IPS-NIHi11 (cell line): ENCODE measurements at regions not wholly inside any gene's neighbourhood (a gene's known extent, or its start where the extent isn't known, plus 50 kb on each side); places are given as distances from the start of the nearest gene placed in this dataset.

Source experiments
- DNase-seq: peaks from one replicate; pipeline ENCODE4 v3.0.0; 2012; ENCODE audit warnings: mixed read lengths, low spot score

- DNase-seq = no peak
These were observed 105.8 kb downstream of the BAMBI start for GRCh38 chr10:28783087-28783486.

DNA sequence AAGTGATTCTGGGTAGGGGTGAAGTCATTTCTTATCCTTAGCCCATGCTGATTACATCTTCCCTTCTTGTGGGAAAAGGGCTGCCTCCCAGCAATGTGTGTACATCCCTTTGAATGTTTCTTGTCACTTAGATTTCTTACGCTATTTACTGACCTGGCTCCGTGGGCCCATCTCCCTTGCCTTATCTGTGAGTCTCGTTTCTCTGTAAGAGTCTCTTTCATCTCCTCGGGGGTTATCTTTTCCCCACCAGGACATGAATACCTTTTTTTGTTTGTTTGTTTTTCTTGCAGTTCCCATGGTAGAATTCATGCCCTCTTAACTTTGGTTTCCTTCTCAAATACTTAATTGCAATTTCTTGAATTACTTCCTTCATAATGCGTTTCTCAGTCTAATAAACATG is 107.7 kb downstream of the BAMBI start:
- DNase-seq = no peak

- DNase-seq = no peak
These were observed 110.9 kb downstream of the BAMBI start for GRCh38 chr10:28788252-28788651.

GRCh38 chr10:28788762-28789161 is 111.4 kb downstream of the BAMBI start:
- DNase-seq = no peak

GRCh38 chr10:28790146-28790545 is 112.8 kb downstream of the BAMBI start:
- no peak for DNase-seq

- no peak for DNase-seq
These were observed 116.2 kb downstream of the BAMBI start for GRCh38 chr10:28793482-28793881.

DNA sequence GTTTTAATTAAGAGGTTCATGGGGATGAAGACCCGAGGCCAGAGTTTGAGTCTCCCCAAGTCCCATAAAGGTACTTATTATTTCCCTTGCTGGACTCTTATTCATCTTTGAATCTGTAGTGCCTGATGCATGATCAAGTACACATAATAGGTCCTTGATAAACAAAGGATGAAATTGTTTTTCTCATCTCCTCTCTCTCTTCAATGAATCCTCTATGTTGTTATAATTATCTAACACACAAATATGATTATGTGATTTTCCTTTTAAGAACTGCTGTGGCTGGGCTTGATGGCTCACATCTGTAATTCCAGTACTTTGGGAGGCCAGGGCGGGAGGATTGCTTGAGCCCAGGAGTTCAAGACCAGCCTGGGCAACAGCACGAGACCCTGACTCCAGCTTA is 117.7 kb downstream of the BAMBI start:
- no peak for DNase-seq

GRCh38 chr10:28796606-28797512 is 119.5 kb downstream of the BAMBI start:
- DNase-seq = no peak

DNA sequence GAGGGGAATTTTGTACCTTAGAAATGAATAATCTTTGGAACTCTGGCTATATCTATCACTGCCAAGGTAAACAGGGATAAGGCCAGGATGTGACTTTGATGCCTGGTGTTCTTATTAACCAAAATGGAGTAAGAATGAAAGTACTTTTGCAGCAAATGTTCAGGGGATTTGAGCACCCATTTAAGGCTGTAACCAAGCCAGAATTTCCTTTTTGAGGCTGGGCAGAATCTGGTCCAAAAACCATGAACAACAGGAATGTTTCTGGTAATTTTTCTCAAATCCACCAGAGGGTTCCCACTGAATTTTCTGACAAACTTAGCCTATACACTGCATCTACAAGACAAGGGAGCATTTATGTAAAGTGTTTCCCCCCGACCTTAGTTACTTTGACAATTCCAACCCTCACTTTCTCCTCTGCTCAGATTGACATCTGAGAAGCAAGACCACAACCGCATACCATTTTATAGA is 120.6 kb downstream of the BAMBI start:
- DNase-seq = no peak

DNA sequence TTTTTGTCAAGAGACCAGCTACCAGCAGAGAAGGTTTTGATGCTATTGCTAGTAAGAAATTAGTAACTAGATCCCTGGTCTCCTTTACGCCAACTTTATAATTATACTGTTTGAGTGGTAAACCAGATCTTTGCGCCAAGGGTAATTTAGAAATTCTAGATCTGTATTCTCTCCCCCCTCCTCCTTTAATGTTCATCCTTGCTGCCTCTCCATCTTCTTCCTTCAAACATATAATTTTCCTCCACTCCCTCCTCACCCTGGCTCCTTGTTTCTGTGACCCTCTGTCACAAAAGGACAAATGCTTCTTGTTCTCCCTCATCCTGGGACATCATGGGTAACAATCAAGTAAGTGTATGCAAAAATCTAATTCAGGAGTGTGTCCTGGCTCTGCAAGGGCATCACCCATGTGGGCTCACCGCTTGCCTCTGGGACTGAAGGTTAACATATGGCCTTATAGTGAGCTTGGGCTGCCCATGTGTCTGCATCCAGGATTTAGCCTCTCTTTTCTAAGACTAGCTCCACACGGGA is 121.2 kb downstream of the BAMBI start:
- no peak for DNase-seq

DNA sequence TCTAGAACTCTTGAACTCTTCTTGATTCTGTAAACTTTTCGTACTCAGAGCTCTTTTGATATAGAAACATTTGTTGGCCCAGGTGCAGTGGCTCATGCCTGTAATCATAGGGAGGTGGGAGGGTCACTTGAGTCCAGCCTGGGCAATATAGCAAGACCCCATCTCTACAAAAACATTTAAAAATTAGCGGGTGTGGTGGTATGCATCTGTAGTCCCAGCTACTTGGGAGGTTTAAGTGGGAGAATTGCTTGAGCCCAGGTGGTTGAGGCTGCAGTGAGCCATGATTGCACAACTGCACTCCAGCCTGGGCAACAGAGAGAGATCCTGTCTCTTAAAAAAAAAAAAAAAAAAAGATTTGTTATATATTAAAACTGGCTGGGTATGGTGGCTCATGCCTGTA is 121.6 kb downstream of the BAMBI start:
- DNase-seq = no peak

DNA sequence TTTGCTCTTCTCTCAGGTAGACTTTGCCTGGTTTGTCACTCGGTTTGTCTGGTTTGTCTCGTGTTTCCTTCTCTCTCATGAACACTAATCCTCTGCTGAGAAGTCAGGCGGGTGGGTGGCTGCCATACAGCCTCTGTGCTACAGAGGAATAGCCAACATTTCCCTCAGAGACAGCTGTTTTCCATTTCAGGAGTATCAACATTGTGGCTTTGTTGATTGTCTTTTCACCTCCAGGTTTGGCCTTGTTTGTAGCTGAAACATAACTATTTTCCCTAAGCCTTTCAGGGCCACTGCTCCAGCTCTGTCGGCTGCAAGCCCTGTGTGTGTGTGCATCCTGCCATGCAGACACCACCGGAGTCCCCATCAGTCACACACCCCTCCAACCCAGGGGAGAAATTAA is 122.8 kb downstream of the BAMBI start:
- no peak for DNase-seq

- no peak for DNase-seq
These were observed 123.9 kb downstream of the BAMBI start for GRCh38 chr10:28801247-28801646.

DNA sequence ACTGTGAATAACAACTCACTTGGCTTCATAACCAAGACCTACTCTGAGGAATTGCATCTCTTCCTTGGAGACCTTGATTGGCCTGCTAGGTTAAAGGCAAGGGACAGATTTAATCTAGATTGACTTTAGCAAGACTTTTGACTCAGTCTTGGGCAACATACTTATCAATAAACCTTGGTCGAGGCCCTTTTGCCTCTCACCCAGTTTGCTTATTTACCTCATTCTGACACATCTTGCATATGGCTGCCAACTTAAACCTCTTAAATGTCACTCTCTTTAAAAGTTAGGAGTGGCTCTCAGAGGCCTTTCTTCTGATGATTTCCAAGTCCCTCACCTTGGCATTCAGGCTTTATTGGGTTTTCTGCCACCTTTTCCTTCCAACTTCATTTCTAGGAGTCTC is 124.5 kb downstream of the BAMBI start:
- DNase-seq = no peak

DNA sequence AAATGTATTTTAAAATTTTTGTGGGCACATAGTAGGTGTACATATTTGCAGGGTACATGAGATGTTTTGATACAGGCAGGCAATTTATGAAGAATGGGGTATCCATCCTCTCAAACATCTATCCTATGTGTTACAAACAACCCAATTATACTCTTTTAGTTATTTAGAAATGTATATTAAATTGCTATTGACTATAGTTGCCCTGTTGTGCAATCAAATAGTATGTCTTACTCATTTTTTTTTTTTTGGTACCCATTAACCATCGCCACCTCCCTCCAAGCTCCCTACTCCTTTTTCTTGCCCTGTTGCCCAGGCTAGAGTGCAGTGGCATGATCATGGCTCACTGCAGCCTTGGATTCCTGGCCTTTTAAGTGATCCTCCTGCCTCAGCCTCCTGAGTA is 128.1 kb downstream of the BAMBI start:
- DNase-seq = no peak

DNA sequence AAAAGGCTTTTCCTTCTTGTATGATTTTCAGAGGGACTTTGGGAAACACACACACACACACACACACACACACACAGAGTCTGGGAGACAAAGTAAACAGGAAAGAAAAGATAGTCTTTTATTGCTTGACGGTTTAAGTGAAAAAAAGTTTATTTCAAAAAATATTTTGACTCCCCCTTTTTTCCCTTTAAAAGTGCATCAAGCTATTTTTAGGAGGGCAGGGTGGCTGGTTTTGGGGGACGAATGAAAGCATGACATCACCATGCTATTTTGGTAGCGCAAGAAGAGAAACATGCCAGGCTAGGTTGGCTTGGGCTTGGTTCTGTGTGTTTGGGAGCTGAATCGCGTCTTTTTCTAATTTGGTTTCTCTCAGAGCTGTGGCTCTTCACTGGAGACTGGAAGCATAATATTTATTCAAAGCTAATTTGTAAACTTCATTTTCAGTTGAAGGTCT is 129.2 kb downstream of the BAMBI start:
- no peak for DNase-seq

GRCh38 chr10:28806951-28807759 is 129.8 kb downstream of the BAMBI start:
- DNase-seq = no peak

- DNase-seq = no peak
These were observed 130.7 kb downstream of the BAMBI start for GRCh38 chr10:28807760-28808613.

- DNase-seq = no peak
These were observed 131.4 kb downstream of the BAMBI start for GRCh38 chr10:28808693-28809092.

- DNase-seq = peak; percentile 50
These were observed 132.9 kb downstream of the BAMBI start for GRCh38 chr10:28810057-28810870.
